C4-2B (cell line): ENCODE measurements at regions not wholly inside any gene's neighbourhood (a gene's known extent, or its start where the extent isn't known, plus 50 kb on each side); places are given as distances from the start of the nearest gene placed in this dataset.

Experiments
- ZFX ChIP-seq: fragments of 450-650 bp; IDR thresholded peaks from 2 replicates; pipeline ENCODE4 v1.6.1; 2017
- TF ChIP-seq, protein P1 (sequence below): fragments of 450-650 bp; conservative IDR thresholded peaks from 2 replicates; pipeline ENCODE4 v1.5.1; 2017; ENCODE audit warnings: mild to moderate bottlenecking

DNA sequence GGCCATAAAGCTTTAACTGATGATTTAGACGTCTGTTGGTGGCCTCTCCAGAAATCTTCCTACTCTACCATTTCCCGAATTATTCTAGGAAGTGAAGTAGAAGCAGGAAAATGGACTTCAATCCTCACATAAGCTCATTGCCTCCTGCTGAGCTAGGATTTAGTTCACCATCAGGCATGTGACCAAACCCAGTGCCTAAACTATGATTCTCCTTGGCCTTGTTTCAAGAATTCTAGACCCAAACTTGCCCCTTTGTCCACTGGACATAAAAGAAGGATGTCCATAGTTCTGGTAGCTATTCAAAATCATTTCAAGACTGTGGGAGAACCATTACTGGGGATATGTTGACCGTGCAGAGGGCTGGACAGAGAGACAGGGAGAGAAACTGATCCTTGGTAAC lies 105.8 kb downstream of the C12orf50 start:
- TF ChIP-seq, protein P1, sequence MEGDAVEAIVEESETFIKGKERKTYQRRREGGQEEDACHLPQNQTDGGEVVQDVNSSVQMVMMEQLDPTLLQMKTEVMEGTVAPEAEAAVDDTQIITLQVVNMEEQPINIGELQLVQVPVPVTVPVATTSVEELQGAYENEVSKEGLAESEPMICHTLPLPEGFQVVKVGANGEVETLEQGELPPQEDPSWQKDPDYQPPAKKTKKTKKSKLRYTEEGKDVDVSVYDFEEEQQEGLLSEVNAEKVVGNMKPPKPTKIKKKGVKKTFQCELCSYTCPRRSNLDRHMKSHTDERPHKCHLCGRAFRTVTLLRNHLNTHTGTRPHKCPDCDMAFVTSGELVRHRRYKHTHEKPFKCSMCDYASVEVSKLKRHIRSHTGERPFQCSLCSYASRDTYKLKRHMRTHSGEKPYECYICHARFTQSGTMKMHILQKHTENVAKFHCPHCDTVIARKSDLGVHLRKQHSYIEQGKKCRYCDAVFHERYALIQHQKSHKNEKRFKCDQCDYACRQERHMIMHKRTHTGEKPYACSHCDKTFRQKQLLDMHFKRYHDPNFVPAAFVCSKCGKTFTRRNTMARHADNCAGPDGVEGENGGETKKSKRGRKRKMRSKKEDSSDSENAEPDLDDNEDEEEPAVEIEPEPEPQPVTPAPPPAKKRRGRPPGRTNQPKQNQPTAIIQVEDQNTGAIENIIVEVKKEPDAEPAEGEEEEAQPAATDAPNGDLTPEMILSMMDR: no peak
- no peak for TF ChIP-seq ZFX
